ENCODE measurements at regions not wholly inside any gene's neighbourhood (a gene's known extent, or its start where the extent isn't known, plus 50 kb on each side); places are given as distances from the start of the nearest gene placed in this dataset.

- TF ChIP-seq SRY (CRISPR knock-in tag; IDR thresholded peaks at IDR 0.05) = no peak
- TF ChIP-seq IKZF1 (IDR thresholded peaks at IDR 0.05) = no peak
These were observed 66.2 kb upstream of the FAM9A start (continued) for GRCh38 chrX:8867406-8867805.

DNA sequence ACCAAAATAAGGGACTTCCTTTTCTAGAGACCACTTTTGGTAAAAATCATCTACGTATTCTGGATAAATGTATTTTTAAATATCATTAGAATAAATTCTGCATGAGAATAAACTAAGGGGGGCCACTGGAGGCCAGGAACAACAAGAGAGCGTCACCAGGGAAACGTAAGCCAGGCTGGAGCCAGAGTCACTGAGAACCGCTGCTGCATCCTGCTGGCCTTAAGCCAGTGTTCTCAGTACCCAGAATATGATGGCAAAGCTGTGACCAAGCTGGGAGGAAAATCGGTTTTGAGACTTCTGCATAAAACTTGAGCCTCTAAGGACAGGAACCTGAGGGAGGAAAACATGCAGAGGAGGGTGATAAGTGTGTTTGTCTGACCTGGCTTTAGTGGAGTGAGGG lies 63.0 kb upstream of the FAM9A start:
- ATAC-seq = no peak
- in situ Hi-C loops (cut with HindIII; ENCODE audit: extremely low pct_ligation_motif_present, low pct_unique_long_range_greater_than_20kb) = no loop called here
- no TSS peak for BruUV-seq (replicated peaks)

DNA sequence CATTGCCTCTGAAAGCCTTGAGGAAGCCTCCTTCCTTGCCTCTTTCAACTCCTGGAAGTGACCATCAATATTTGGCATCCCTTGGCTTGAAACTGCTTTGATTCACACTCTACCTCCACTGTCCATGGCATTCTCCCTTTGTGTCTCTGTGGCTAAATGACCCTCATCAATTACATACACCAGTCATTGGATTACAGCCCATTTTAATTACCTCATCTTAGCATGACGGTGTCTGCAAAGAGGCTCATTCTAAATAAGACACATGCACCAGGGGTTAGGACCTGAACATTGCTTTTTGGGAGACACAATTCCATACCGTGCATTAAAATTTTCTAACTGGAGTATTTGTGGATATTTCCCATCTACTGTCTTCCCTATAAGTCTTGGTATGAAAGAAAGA lies 60.7 kb upstream of the FAM9A start:
- BruUV-seq (replicated peaks) = no TSS peak
- no peak overlapping the region for H3K4me2 ChIP-seq (ENCODE audit: low read depth, low read length)
- no peaks in the 10 kb centered on the region for H3K79me2 ChIP-seq (ENCODE audit: insufficient read depth, low read length)
- no peak for ATAC-seq
- no peak overlapping the region for H2AFZ ChIP-seq (ENCODE audit: low read length)
- H3K27ac ChIP-seq (ENCODE audit: extremely low read length, insufficient read depth, low read length) = no peak overlapping the region
- WGBS (ENCODE audit: low lambda C conversion rate) = 42% methylated on average over 2 of the region's 2 CpGs
- no peak for DNase-seq (ENCODE audit: low spot score)
- no peaks in the 10 kb centered on the region for H3K36me3 ChIP-seq (replicated peaks in 1 of 2; ENCODE audit: control insufficient read depth in 1 of 2, insufficient read depth in 2 of 2, low read length in 2 of 2)
- no peaks in the 10 kb centered on the region for H3K4me1 ChIP-seq (ENCODE audit: insufficient read depth, low read length)
- in situ Hi-C loops (cut with HindIII; ENCODE audit: extremely low pct_ligation_motif_present, low pct_unique_long_range_greater_than_20kb) = no loop called here
- no peak overlapping the region for H3K9ac ChIP-seq (ENCODE audit: insufficient read depth, low read depth, low read length)
- intact Hi-C loops (cut with micrococcal nuclease; ENCODE audit: unreplicated experiment) = no loop called here
- CTCF ChIA-PET (ENCODE audit: low intra/inter-chr PET ratio, low total read pairs) = no interaction called here
- H4K20me1 ChIP-seq (ENCODE audit: insufficient read depth, low read length) = no peaks in the 10 kb centered on the region
- H3K27me3 ChIP-seq (ENCODE audit: control insufficient read depth in 1 of 2, insufficient read depth in 2 of 2, low read length in 2 of 2) = no peaks in the 10 kb centered on the region
- no peaks in the 10 kb centered on the region for H3K9me3 ChIP-seq (ENCODE audit: low read length)
- FAIRE-seq = no peak
- POLR2A ChIA-PET = no interaction called here
- no peak overlapping the region for H3K4me3 ChIP-seq (replicated peaks in 1 of 3; ENCODE audit: insufficient read depth in 1 of 3, low read depth in 2 of 3, low read length in 3 of 3)
- no peak for TF ChIP-seq NR0B2 (CRISPR knock-in tag; IDR thresholded peaks at IDR 0.05)
- TF ChIP-seq ARHGAP35 (CRISPR knock-in tag; IDR thresholded peaks at IDR 0.05; ENCODE audit: borderline replicate concordance) = no peak
- TF ChIP-seq ZMYM4 (CRISPR knock-in tag; IDR thresholded peaks at IDR 0.05) = no peak
- TF ChIP-seq TCF7L2 (IDR thresholded peaks at IDR 0.05; ENCODE audit: low read depth, low read length) = no peak
- TF ChIP-seq, protein P1, sequence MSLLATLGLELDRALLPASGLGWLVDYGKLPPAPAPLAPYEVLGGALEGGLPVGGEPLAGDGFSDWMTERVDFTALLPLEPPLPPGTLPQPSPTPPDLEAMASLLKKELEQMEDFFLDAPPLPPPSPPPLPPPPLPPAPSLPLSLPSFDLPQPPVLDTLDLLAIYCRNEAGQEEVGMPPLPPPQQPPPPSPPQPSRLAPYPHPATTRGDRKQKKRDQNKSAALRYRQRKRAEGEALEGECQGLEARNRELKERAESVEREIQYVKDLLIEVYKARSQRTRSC (CRISPR knock-in tag; IDR thresholded peaks at IDR 0.05; ENCODE audit: low read depth) = no peak
- TF ChIP-seq ELF3 (CRISPR knock-in tag; IDR thresholded peaks at IDR 0.05) = no peak
- no peak for TF ChIP-seq PCBP1 (IDR thresholded peaks at IDR 0.05; ENCODE audit: borderline replicate concordance, low read depth, low read length)
- no peak for TF ChIP-seq DMAP1 (CRISPR knock-in tag; IDR thresholded peaks at IDR 0.05)
- no peak for TF ChIP-seq RXRA (CRISPR knock-in tag; IDR thresholded peaks at IDR 0.05)

More for the DNA sequence above, 63.0 kb upstream of the FAM9A start:
- 48% methylated on average over 5 of the region's 5 CpGs for WGBS (ENCODE audit: low lambda C conversion rate)
- Histone ChIP-seq H3K4me2 (ENCODE audit: low read depth, low read length) (no peak overlapping the region), H3K9ac (ENCODE audit: insufficient read depth, low read depth, low read length) (no peak overlapping the region), H3K36me3 (replicated peaks in 1 of 2; ENCODE audit: control insufficient read depth in 1 of 2, insufficient read depth in 2 of 2, low read length in 2 of 2) (no peaks in the 10 kb centered on the region), H3K9me3 (ENCODE audit: low read length) (no peaks in the 10 kb centered on the region), H4K20me1 (ENCODE audit: insufficient read depth, low read length) (no peaks in the 10 kb centered on the region), H3K27ac (ENCODE audit: extremely low read length, insufficient read depth, low read length) (no peak overlapping the region), H3K27me3 (ENCODE audit: control insufficient read depth in 1 of 2, insufficient read depth in 2 of 2, low read length in 2 of 2) (no peaks in the 10 kb centered on the region), H2AFZ (ENCODE audit: low read length) (no peak overlapping the region), H3K4me3 (replicated peaks in 1 of 3; ENCODE audit: insufficient read depth in 1 of 3, low read depth in 2 of 3, low read length in 3 of 3) (no peak overlapping the region), H3K4me1 (ENCODE audit: insufficient read depth, low read length) (no peaks in the 10 kb centered on the region), H3K79me2 (ENCODE audit: insufficient read depth, low read length) (no peaks in the 10 kb centered on the region)
- no peak for FAIRE-seq
- ChIA-PET CTCF (ENCODE audit: low intra/inter-chr PET ratio, low total read pairs) (no interaction called here), POLR2A (no interaction called here)
- DNase-seq (ENCODE audit: low spot score) = no peak
- TF ChIP-seq SMAD9 (CRISPR knock-in tag; IDR thresholded peaks at IDR 0.05) (no peak), ZNF446 (CRISPR knock-in tag; IDR thresholded peaks at IDR 0.05) (no peak), ZNF296 (CRISPR knock-in tag; conservative IDR thresholded peaks at IDR 0.05) (no peak), WIZ (CRISPR knock-in tag; IDR thresholded peaks at IDR 0.05) (no peak), ZNF709 (CRISPR knock-in tag; IDR thresholded peaks at IDR 0.05) (no peak), TEAD3 (CRISPR knock-in tag; optimal IDR thresholded peaks at IDR 0.05; ENCODE audit: borderline replicate concordance) (no peak), ZNF138 (CRISPR knock-in tag; IDR thresholded peaks at IDR 0.05; ENCODE audit: low read depth) (no peak), THYN1 (CRISPR knock-in tag; IDR thresholded peaks at IDR 0.05; ENCODE audit: borderline replicate concordance, low read depth) (no peak), ZNF605 (CRISPR knock-in tag; IDR thresholded peaks at IDR 0.05) (no peak), ZNF317 (CRISPR knock-in tag; IDR thresholded peaks at IDR 0.05) (no peak), ZNF207 (IDR thresholded peaks at IDR 0.05; ENCODE audit: borderline replicate concordance) (no peak)
- TF ChIP-seq, protein P2, sequence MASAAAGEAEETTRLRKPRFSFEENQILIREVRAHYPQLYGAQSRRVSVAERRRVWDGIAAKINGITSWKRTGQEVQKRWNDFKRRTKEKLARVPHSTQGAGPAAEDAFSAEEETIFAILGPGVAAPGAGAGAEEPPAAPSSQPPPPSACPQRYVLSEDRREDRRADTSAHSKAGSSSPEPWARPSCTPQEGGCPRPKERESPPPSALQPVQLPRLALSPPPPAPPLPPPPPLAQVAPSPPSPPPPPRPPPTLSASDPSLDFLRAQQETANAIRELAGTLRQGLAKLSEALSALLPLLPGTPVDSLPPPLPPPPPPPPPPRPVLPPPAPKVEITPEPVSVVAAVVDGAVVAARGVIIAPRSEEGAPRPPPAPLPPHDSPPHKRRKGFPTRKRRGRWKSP (CRISPR knock-in tag; IDR thresholded peaks at IDR 0.05) = no peak
- intact Hi-C loops (cut with micrococcal nuclease; ENCODE audit: unreplicated experiment) = no loop called here
